HepG2 (cell line): ENCODE measurements at regions not wholly inside any gene's neighbourhood (a gene's known extent, or its start where the extent isn't known, plus 50 kb on each side); places are given as distances from the start of the nearest gene placed in this dataset.

ENCODE experiments used
- ARID3A ChIP-seq: IDR thresholded peaks from 2 replicates; pipeline ENCODE4 v1.6.1; 2012; ENCODE audit warnings: low read depth, low read length, improper control_type of control experiment
- FOXA1 ChIP-seq, 2 experiments: fragments of 450-650 bp in 1 of 2; sonication (generic) in 1 of 2; formaldehyde crosslinking in 1 of 2; IDR thresholded peaks; 2 replicates each; pipeline versions ENCODE4 v1.4.0 to v1.6.1; 2016 to 2020; ENCODE audit warnings: missing genetic modification reagents in 1 of 2
- FOXA3 ChIP-seq: IDR thresholded peaks from 2 replicates; pipeline ENCODE4 v1.6.1; 2016; ENCODE audit warnings: missing genetic modification reagents, missing compliant biosample characterization
- FOXK2 ChIP-seq: fragments of 450-650 bp; IDR thresholded peaks from 2 replicates; pipeline ENCODE4 v1.6.1; 2016
- GLMP ChIP-seq: sonication (generic); formaldehyde crosslinking; IDR thresholded peaks from 2 replicates; pipeline ENCODE4 v1.9.0; 2021; ENCODE audit warnings: missing genetic modification reagents, mild to moderate bottlenecking, borderline replicate concordance
- HINFP ChIP-seq: sonication (generic); formaldehyde crosslinking; IDR thresholded peaks from 2 replicates; pipeline ENCODE4 v1.4.0; 2020; ENCODE audit warnings: low read depth, mild to moderate bottlenecking, missing genetic modification reagents
- HNRNPUL1 ChIP-seq: fragments of 200-400 bp; formaldehyde crosslinking; IDR thresholded peaks from 2 replicates; pipeline ENCODE4 v1.6.1; 2017; ENCODE audit warnings: low read depth, mild to moderate bottlenecking, low read length, moderate library complexity
- HOXA7 ChIP-seq: sonication (generic); formaldehyde crosslinking; IDR thresholded peaks from 2 replicates; pipeline ENCODE4 v1.8.1; 2022; ENCODE audit warnings: mild to moderate bottlenecking, missing genetic modification reagents, moderate library complexity
- IKZF4 ChIP-seq: sonication (generic); formaldehyde crosslinking; IDR thresholded peaks from 2 replicates; pipeline ENCODE4 v1.5.1; 2020; ENCODE audit warnings: borderline replicate concordance, mild to moderate bottlenecking, low read depth, missing genetic modification reagents; ENCODE audit errors: not compliant biosample characterization
- KMT2B ChIP-seq: IDR thresholded peaks from 2 replicates; pipeline ENCODE4 v1.6.1; 2016; ENCODE audit warnings: missing genetic modification reagents, missing compliant biosample characterization
- MAZ ChIP-seq, 2 experiments: sonication (generic) in 1 of 2; formaldehyde crosslinking in 1 of 2; IDR thresholded peaks; 2 replicates each; pipeline versions ENCODE4 v1.5.0 to v1.6.1; 2012 to 2020; ENCODE audit warnings: low read depth in 2 of 2, mild to moderate bottlenecking in 2 of 2, borderline replicate concordance in 1 of 2, improper control_type of control experiment in 1 of 2, low read length in 1 of 2, missing genetic modification reagents in 1 of 2, moderate library complexity in 1 of 2
- MLX ChIP-seq: IDR thresholded peaks from 2 replicates; pipeline ENCODE4 v1.6.1; 2016
- NCOA2 ChIP-seq: sonication (generic); formaldehyde crosslinking; IDR thresholded peaks from 2 replicates; pipeline ENCODE4 v1.8.0; 2022; ENCODE audit warnings: inconsistent platforms
- PBX3 ChIP-seq: sonication (generic); formaldehyde crosslinking; IDR thresholded peaks from 2 replicates; pipeline ENCODE4 v1.8.1; 2023; ENCODE audit warnings: missing genetic modification reagents, inconsistent platforms, borderline replicate concordance
- PITX1 ChIP-seq: sonication (generic); formaldehyde crosslinking; IDR thresholded peaks from 2 replicates; pipeline ENCODE4 v1.5.1; 2020; ENCODE audit warnings: mild to moderate bottlenecking, missing genetic modification reagents
- RNF219 ChIP-seq: sonication (generic); formaldehyde crosslinking; IDR thresholded peaks from 2 replicates; pipeline ENCODE4 v1.5.0; 2020; ENCODE audit warnings: mild to moderate bottlenecking, missing genetic modification reagents
- U2AF2 ChIP-seq: fragments of 200-400 bp; formaldehyde crosslinking; IDR thresholded peaks from 2 replicates; pipeline ENCODE4 v1.6.1; 2017; ENCODE audit warnings: low read depth, mild to moderate bottlenecking, low read length
- ZBTB26 ChIP-seq: IDR thresholded peaks from 2 replicates; pipeline ENCODE4 v1.6.1; 2016; ENCODE audit warnings: missing compliant biosample characterization, missing genetic modification reagents, borderline replicate concordance
- ZNF605 ChIP-seq: sonication (generic); formaldehyde crosslinking; IDR thresholded peaks from 2 replicates; pipeline ENCODE4 v1.8.0; 2022; ENCODE audit warnings: mild to moderate bottlenecking, missing genetic modification reagents

GRCh38 chr20:17169585-17170136, 57.2 kb upstream of the PCSK2 start (continued):
- TF ChIP-seq RNF219 (no peak), HNRNPUL1 (no peak), MAZ (IDR thresholded peaks at IDR 0.05; ENCODE audit: borderline replicate concordance, low read depth, low read length) (no peak), MAZ (CRISPR knock-in tag; IDR thresholded peaks at IDR 0.05; ENCODE audit: low read depth) (no peak), NCOA2 (CRISPR knock-in tag) (peak; percentile 54; the same call in 1 of the 2 replicates), ZNF605 (no peak), FOXK2 (no peak), PBX3 (no peak), PITX1 (CRISPR knock-in tag) (0 out of 2 replicates have a peak, but pooled peaks have one; percentile 28), ARID3A (no peak), HINFP (no peak), MLX (peak; percentile 57; the same call in 1 of the 2 replicates), GLMP (CRISPR knock-in tag) (no peak), ZBTB26 (CRISPR knock-in tag) (no peak), U2AF2 (no peak), HOXA7 (CRISPR knock-in tag) (no peak), KMT2B (CRISPR knock-in tag) (no peak), FOXA3 (CRISPR knock-in tag) (peak; percentile 53; the same call in 1 of the 2 replicates), IKZF4 (CRISPR knock-in tag) (no peak), FOXA1 (IDR thresholded peaks at IDR 0.05) (no peak), FOXA1 (CRISPR knock-in tag; IDR thresholded peaks at IDR 0.05) (peak; percentile 39; the same call in 1 of the 2 replicates)
